ENCODE measurements at regions not wholly inside any gene's neighbourhood (a gene's known extent, or its start where the extent isn't known, plus 50 kb on each side); places are given as distances from the start of the nearest gene placed in this dataset.
"Not testable (repeated sequence)": the region's sequence is repeated elsewhere in the genome, so short reads cannot be mapped to it uniquely, and the experiment has no call there.

GRCh38 chr2:95759481-95760246 lies 167.9 kb downstream of the TRIM43 start:
- 83% methylated on average over 4 of the region's 4 CpGs for WGBS
- Histone ChIP-seq H3K9me3 (ENCODE audit: control insufficient read depth in 4 of 4, low read length in 3 of 4) (no peaks in the 10 kb centered on the region), H3K9ac (ENCODE audit: low read depth in 1 of 2, low read length in 2 of 2) (no peak overlapping the region), H3K27ac (ENCODE audit: low read depth in 1 of 2, low read length in 2 of 2) (no peak overlapping the region), H3K4me3 (ENCODE audit: low read depth in 1 of 3, low read length in 3 of 3) (no peak overlapping the region), H3K27me3 (ENCODE audit: control insufficient read depth in 4 of 4, insufficient read depth in 4 of 4, low read length in 3 of 4) (no peaks in the 10 kb centered on the region), H3K36me3 (ENCODE audit: control insufficient read depth in 4 of 4, insufficient read depth in 3 of 4, low read depth in 1 of 4, low read length in 3 of 4) (no peaks in the 10 kb centered on the region), H3K4me1 (ENCODE audit: control insufficient read depth in 4 of 4, insufficient read depth in 4 of 4, low read length in 3 of 4) (no peaks in the 10 kb centered on the region)
- no peak for TF ChIP-seq GABPA (IDR thresholded peaks at IDR 0.05 in 1 of 2, conservative IDR thresholded peaks at IDR 0.05 in 1 of 2)
- no peak for TF ChIP-seq REST (IDR thresholded peaks at IDR 0.05)
- no peak for TF ChIP-seq RXRA (IDR thresholded peaks at IDR 0.05)
- TF ChIP-seq MAX (IDR thresholded peaks at IDR 0.05) = no peak
- TF ChIP-seq EGR1 (IDR thresholded peaks at IDR 0.05; ENCODE audit: low read depth in 2 of 2) = no peak
- no peak for TF ChIP-seq FOXA2 (IDR thresholded peaks at IDR 0.05)
- TF ChIP-seq HNF4G (IDR thresholded peaks at IDR 0.05) = no peak
- no peak for TF ChIP-seq FOXA1 (IDR thresholded peaks at IDR 0.05)
- DNase-seq (ENCODE audit: low spot score) = no peak

GRCh38 chr2:95760806-95761525 lies 169.2 kb downstream of the TRIM43 start:
- H3K4me3 ChIP-seq (ENCODE audit: low read depth in 1 of 3, low read length in 3 of 3) = no peak overlapping the region
- TF ChIP-seq ATF3 (IDR thresholded peaks at IDR 0.05) (no peak), EGR1 (IDR thresholded peaks at IDR 0.05; ENCODE audit: low read depth in 2 of 2) (no peak), MAX (IDR thresholded peaks at IDR 0.05) (no peak), HNF4G (IDR thresholded peaks at IDR 0.05) (no peak)
- no peaks in the 10 kb centered on the region for H3K4me1 ChIP-seq (ENCODE audit: control insufficient read depth in 4 of 4, insufficient read depth in 4 of 4, low read length in 3 of 4)
- 84% methylated on average over 11 of the region's 11 CpGs for WGBS
- H3K27ac ChIP-seq (ENCODE audit: low read depth in 1 of 2, low read length in 2 of 2) = no peak overlapping the region
- no peak overlapping the region for H3K9ac ChIP-seq (ENCODE audit: low read depth in 1 of 2, low read length in 2 of 2)
- no peaks in the 10 kb centered on the region for H3K27me3 ChIP-seq (ENCODE audit: control insufficient read depth in 4 of 4, insufficient read depth in 4 of 4, low read length in 3 of 4)
- H3K36me3 ChIP-seq (ENCODE audit: control insufficient read depth in 4 of 4, insufficient read depth in 3 of 4, low read depth in 1 of 4, low read length in 3 of 4) = no peaks in the 10 kb centered on the region
- no peaks in the 10 kb centered on the region for H3K9me3 ChIP-seq (ENCODE audit: control insufficient read depth in 4 of 4, low read length in 3 of 4)
- DNase-seq (ENCODE audit: low spot score) = no peak

- Histone ChIP-seq H3K36me3 (ENCODE audit: control insufficient read depth in 4 of 4, insufficient read depth in 3 of 4, low read depth in 1 of 4, low read length in 3 of 4) (no peaks in the 10 kb centered on the region), H3K9ac (ENCODE audit: low read depth in 1 of 2, low read length in 2 of 2) (no peak overlapping the region), H3K27me3 (ENCODE audit: control insufficient read depth in 4 of 4, insufficient read depth in 4 of 4, low read length in 3 of 4) (no peaks in the 10 kb centered on the region), H3K4me1 (ENCODE audit: control insufficient read depth in 4 of 4, insufficient read depth in 4 of 4, low read length in 3 of 4) (no peaks in the 10 kb centered on the region), H3K4me3 (ENCODE audit: low read depth in 1 of 3, low read length in 3 of 3) (no peak overlapping the region), H3K27ac (ENCODE audit: low read depth in 1 of 2, low read length in 2 of 2) (no peak overlapping the region), H3K9me3 (ENCODE audit: control insufficient read depth in 4 of 4, low read length in 3 of 4) (no peaks in the 10 kb centered on the region)
- DNase-seq (ENCODE audit: low spot score) = no peak
- 85% methylated on average over 3 of the region's 3 CpGs for WGBS
- TF ChIP-seq ATF3 (IDR thresholded peaks at IDR 0.05) = no peak
- no peak for TF ChIP-seq FOXA2 (IDR thresholded peaks at IDR 0.05)
Measured at GRCh38 chr2:95761556-95761955, 169.8 kb downstream of the TRIM43 start.

- not testable (repeated sequence) for H3K4me3 ChIP-seq (ENCODE audit: low read depth in 1 of 3, low read length in 3 of 3); H3K36me3 ChIP-seq (ENCODE audit: control insufficient read depth in 4 of 4, insufficient read depth in 3 of 4, low read depth in 1 of 4, low read length in 3 of 4); H3K4me1 ChIP-seq (ENCODE audit: control insufficient read depth in 4 of 4, insufficient read depth in 4 of 4, low read length in 3 of 4); H3K27ac ChIP-seq (ENCODE audit: low read depth in 1 of 2, low read length in 2 of 2); H3K9ac ChIP-seq (ENCODE audit: low read depth in 1 of 2, low read length in 2 of 2); H3K9me3 ChIP-seq (ENCODE audit: control insufficient read depth in 4 of 4, low read length in 3 of 4); H3K27me3 ChIP-seq (ENCODE audit: control insufficient read depth in 4 of 4, insufficient read depth in 4 of 4, low read length in 3 of 4); DNase-seq (ENCODE audit: low spot score)
- WGBS = 88% methylated on average over 21 of the region's 21 CpGs
Measured at GRCh38 chr2:95762023-95763021, 170.5 kb downstream of the TRIM43 start.

- not testable (repeated sequence) for H3K4me1 ChIP-seq (ENCODE audit: control insufficient read depth in 4 of 4, insufficient read depth in 4 of 4, low read length in 3 of 4); H3K27me3 ChIP-seq (ENCODE audit: control insufficient read depth in 4 of 4, insufficient read depth in 4 of 4, low read length in 3 of 4); H3K4me3 ChIP-seq (ENCODE audit: low read depth in 1 of 3, low read length in 3 of 3); H3K9me3 ChIP-seq (ENCODE audit: control insufficient read depth in 4 of 4, low read length in 3 of 4); H3K9ac ChIP-seq (ENCODE audit: low read depth in 1 of 2, low read length in 2 of 2); DNase-seq (ENCODE audit: low spot score); H3K27ac ChIP-seq (ENCODE audit: low read depth in 1 of 2, low read length in 2 of 2); H3K36me3 ChIP-seq (ENCODE audit: control insufficient read depth in 4 of 4, insufficient read depth in 3 of 4, low read depth in 1 of 4, low read length in 3 of 4)
- 76% methylated on average over 6 of the region's 6 CpGs for WGBS
Measured at GRCh38 chr2:95763074-95763473, 171.3 kb downstream of the TRIM43 start.

All from liver (tissue), 7 donors.